Fibroblast of pulmonary artery (primary cell): ENCODE measurements at regions not wholly inside any gene's neighbourhood (a gene's known extent, or its start where the extent isn't known, plus 50 kb on each side); places are given as distances from the start of the nearest gene placed in this dataset.

Experiments
- DNase-seq: peaks from one replicate; pipeline ENCODE4 v3.0.0-alpha.2; 2010; ENCODE audit warnings: low read depth
- H3K4me3 ChIP-seq: replicated peaks from 2 replicates; pipeline ENCODE4 v1.5.1; 2011; ENCODE audit warnings: low read depth, mild to moderate bottlenecking, control low read depth, low read length, moderate library complexity
- TF ChIP-seq, protein P1 (sequence below): IDR thresholded peaks from 2 replicates; pipeline ENCODE4 v1.5.1; 2011; ENCODE audit warnings: mild to moderate bottlenecking, control low read depth, low read length, inconsistent platforms; ENCODE audit errors: missing control alignments

DNA sequence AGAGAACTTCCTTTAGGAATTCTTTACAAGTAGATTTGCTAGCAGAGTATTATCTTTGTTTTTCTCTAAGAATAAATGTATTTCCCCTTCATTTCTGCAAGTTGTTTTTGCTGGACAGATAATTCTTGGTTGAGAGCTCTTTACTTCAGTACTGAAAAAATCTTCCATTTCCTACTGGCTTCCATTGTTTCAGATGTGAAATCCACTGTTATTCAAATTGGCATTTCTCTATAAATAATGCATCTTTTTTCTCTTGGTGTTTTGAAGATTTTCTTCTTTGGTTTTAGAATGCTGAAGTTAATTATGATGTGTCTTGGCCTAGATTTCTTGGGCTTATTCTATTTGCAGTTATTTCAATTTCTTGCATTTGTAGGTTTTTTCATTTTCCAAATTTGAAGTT is 270.0 kb upstream of the GYPC start:
- no peak overlapping the region for H3K4me3 ChIP-seq
- TF ChIP-seq, protein P1, sequence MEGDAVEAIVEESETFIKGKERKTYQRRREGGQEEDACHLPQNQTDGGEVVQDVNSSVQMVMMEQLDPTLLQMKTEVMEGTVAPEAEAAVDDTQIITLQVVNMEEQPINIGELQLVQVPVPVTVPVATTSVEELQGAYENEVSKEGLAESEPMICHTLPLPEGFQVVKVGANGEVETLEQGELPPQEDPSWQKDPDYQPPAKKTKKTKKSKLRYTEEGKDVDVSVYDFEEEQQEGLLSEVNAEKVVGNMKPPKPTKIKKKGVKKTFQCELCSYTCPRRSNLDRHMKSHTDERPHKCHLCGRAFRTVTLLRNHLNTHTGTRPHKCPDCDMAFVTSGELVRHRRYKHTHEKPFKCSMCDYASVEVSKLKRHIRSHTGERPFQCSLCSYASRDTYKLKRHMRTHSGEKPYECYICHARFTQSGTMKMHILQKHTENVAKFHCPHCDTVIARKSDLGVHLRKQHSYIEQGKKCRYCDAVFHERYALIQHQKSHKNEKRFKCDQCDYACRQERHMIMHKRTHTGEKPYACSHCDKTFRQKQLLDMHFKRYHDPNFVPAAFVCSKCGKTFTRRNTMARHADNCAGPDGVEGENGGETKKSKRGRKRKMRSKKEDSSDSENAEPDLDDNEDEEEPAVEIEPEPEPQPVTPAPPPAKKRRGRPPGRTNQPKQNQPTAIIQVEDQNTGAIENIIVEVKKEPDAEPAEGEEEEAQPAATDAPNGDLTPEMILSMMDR, result no peak
- DNase-seq, result no peak

DNA sequence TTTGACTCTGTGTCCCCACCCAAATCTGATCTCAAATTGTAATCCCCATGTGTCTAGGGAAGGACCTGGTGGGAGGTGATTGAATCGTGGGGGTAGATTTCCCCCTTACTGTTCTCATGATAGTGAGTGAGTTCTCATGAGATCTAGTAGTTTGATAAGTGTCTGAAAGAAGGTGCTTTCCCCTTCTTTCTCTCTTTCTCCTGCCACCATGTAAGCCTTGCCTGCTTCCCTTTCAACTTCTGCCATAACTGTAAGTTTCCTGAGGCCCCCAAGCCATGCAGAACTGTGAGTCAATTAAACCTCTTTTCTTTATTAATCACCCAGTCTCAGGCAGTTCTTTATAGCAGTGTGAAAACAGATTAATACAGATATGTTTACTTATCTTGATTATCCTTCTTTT is 266.5 kb upstream of the GYPC start:
- no peak overlapping the region for H3K4me3 ChIP-seq
- TF ChIP-seq, protein P1, result no peak
- DNase-seq, result no peak

DNA sequence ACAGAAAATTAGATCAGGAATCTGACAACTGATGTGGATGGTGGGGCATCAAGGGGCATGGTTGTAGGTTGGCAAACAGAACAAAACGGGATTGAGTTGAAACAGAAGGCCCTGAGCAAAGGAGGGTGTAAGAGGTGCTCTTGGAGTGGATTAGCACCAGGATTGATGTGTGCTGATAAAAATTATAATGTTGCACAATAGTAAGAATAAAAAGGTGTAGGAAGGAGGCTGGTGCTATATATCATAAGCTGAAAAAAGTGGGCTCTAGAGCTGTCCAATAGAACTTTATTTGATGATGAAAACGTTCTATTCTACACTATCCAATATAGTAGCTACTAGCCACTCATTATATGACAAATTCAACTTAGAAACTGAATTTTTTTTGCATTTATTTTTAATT is 263.1 kb upstream of the GYPC start:
- TF ChIP-seq, protein P1, result no peak
- DNase-seq, result no peak
- no peak overlapping the region for H3K4me3 ChIP-seq

DNA sequence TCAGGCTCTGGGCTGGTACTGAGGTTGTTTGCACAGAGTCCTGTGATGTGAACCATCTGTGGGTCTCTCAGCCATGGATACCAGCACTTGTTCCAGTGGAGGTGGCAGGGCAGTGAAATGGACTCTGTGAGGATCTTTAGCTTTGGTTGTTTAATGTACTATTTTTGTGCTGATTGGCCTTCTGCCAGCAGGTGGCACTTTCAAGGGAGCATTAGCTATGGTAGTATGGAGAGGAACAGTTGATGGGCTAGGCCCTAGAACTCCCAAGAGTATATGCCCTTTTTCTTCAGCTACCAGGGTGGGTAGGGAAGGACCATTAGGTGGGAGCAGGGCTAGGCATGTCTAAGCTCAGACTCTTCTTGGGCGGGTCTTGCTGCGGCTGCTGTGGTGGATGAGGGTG is 257.0 kb upstream of the GYPC start:
- TF ChIP-seq, protein P1, result no peak
- no peak overlapping the region for H3K4me3 ChIP-seq
- DNase-seq, result no peak

DNA sequence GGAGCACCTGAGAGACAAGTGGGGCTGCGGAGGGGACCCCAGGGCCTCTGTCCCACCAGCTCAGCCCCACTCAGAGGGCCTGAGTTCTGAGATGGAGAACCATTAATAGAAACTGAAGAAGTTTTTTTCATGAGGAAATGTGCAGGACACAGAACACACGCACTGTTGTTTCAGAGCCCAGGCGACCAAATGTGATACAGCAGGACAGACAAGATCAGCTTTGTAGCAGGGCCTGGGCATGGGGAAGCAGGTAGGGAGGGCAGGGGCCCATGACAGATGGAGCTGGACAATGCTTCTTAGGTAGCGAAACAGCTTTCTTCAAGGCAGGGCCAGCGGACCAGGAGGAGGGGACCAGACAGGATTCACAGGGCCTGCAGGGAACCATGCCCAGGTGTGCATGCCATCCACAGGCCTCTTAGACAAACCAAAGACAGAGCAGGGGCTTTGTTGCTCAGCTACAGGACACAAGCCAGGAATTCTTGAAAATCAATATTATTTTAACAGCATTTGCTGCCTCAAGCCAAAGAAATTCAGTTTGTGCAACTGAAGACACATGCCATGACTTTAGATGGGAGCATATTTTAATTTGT is 252.8 kb upstream of the GYPC start:
- TF ChIP-seq, protein P1, result no peak
- DNase-seq, result no peak
- no peak overlapping the region for H3K4me3 ChIP-seq

DNA sequence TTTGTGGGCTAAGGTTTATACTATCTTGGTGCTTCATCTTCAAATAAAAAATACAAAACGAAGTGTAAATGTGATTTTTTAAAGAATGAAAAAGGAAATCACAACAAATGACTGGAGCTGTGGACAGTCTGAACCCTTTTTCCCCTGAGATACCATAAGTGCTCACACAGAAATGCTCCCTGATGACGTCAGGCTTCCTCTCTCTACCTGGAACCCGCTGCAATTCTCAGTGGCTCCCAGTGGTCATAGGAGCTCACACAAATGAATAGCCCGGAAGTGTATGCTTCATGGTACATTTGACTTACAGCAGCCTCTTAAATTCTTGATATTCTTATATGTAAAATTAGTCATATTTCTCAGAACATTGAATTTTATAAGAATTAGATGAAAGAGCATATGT is 249.7 kb upstream of the GYPC start:
- TF ChIP-seq, protein P1, result no peak
- H3K4me3 ChIP-seq, result no peak overlapping the region

DNA sequence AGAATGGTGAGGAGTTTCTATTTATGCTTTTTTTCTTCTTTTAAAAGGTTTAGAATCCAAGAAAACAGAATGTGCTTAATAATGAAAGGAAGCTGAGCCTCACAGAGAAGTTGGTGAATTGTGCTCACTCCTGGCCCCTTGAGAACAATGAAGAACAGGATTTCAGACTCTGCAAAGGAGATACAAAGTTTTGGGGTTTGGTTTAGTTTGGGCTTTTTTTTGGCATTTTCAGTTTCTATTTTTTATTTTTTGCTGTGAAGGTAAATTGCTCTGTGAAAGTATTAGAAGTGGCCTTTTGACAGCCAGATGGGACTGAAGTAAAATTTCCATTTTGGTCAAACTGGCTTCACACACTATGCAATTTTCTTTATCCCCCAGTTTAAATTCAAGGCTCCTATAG is 247.3 kb upstream of the GYPC start:
- DNase-seq, result no peak
- no peak overlapping the region for H3K4me3 ChIP-seq
- TF ChIP-seq, protein P1, result no peak

More for the DNA sequence above, 249.7 kb upstream of the GYPC start:
- DNase-seq, result no peak
